Activated T-helper 1 cell treated with anti-CD3 and anti-CD28 coated beads, Interleukin-2, amount 50 U/mL, for 16 hours (primary cell): ENCODE measurements at regions not wholly inside any gene's neighbourhood (a gene's known extent, or its start where the extent isn't known, plus 50 kb on each side); places are given as distances from the start of the nearest gene placed in this dataset.
A peak's percentile ranks its signal among the peaks of the same experiment; 100 is the strongest.

Experiments used
- DNase-seq, 2 donors: peaks; one replicate each; pipeline ENCODE4 v3.0.0-alpha.2; 2020; ENCODE audit warnings: low read depth in 1 of 2, low spot score in 1 of 2

DNA sequence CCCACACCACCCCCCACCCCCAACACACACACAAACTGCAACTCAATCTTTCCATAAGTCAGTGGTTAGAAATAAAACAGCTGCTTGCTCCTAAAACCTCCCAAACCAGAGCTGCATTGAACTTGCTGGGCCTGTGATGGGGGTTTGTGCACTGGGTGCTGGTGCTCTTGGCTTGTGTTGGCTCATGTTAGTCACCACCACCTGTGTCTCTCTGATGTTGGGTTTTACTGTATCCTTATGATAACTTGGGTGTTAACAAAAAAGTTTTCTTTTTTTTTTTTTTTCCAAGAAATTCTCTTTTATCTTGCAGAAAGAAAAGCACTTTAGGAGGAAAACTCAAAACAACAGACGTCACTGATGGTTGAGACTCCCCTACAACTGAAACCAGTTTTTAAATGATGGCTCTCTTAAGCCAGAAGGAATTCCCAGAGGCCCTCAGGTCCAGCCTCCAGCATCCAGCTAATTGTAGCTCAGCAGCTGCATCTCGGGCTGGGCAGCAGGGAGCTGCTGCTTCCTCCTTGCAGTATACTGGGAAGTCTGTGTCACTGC lies 79.9 kb upstream of the DRD2 start:
- no peak for DNase-seq

DNA sequence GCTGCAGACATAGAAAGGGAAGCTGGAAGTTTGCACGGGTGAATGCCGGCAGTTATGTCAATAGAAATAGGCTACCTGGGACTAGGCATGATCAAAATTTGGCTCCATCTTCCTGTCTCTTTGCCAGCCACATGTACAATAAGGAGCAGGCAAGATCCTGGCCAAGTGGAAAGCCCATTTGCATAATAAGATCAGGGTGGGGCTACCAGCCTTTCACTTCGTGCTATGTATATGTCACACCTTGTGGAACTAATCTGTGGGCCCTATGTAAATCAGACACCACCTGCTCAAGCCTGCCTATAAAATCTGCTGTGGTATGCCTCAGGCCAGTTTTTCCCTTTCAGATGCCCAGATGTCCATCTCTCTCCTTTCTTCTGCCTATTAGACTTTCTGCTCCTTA lies 79.3 kb upstream of the DRD2 start:
- no peak for DNase-seq

DNA sequence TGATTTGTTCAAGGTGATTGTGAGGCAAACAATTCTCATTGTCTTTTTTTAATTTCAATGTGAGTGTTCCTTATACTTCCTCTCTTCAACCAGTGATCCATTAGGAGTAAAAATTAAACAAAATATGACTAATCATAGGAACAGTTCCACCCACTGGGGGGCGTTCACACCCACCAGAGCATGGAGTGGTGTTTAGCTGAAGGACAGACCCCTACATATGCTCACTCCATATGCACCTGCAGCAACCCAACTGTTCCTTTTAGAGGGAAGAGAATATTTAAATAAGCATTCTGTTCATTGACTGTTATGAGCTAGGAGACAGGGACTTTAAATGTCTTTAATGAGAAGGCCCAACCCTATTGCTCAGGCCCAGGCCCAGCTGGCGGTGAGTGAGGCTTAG lies 78.7 kb upstream of the DRD2 start:
- DNase-seq, result no peak

DNA sequence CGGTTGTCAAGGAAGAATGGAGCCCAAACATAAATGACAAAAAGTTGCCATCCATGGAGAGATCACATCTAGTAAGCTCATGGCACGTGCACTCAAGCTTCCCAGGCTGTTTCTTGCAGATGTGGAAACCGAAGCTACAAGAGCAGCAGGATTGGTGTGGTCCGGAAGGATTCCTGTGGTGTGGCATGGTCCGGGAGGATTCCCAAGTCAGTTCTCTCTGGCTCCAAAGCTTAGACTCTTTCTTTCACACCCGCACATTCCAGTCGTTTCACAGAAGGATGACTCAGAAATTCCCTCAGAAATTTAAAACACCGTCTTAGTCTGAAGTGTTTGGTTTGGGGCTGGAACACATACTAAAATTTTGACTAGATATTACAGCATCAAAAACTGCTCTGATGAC lies 78.0 kb upstream of the DRD2 start:
- no peak for DNase-seq

DNA sequence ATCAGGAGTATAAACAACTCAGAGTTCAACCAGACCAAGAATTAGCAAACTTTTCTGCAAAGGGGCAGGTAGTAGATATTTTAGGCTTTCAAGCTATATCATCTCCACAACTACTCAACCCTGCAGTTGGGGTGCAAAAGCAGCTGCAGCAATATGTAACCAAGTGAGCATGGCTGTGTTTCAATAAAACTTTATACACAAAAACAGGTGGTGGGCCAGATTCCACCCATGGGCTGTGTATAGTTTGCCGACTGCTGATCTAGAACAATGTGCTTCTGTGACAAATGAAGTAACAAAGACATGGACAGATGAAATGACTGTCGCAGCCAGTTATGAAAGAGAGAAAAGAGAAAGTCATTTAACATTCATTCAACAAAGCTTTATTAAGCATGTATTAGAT lies 77.1 kb upstream of the DRD2 start:
- no peak for DNase-seq

DNA sequence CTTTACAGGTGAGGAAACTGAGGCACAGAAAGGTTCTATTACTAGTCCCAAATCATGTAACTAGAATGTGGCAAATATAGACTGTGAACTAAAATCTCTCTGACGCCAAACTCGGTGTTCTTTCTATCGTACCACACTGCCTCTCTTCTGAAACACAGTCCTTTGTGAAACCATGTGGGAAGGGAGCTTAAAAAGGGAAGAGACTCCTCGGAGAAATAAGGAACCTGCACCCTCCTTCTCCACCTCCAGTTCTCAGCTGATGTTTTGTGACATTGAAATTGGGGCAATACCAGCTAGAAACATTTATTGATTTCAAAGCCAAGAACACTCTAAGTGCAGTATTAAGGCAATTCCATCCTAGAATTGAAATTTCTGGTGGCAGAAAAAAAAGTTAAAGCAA lies 76.4 kb upstream of the DRD2 start:
- no peak for DNase-seq

DNA sequence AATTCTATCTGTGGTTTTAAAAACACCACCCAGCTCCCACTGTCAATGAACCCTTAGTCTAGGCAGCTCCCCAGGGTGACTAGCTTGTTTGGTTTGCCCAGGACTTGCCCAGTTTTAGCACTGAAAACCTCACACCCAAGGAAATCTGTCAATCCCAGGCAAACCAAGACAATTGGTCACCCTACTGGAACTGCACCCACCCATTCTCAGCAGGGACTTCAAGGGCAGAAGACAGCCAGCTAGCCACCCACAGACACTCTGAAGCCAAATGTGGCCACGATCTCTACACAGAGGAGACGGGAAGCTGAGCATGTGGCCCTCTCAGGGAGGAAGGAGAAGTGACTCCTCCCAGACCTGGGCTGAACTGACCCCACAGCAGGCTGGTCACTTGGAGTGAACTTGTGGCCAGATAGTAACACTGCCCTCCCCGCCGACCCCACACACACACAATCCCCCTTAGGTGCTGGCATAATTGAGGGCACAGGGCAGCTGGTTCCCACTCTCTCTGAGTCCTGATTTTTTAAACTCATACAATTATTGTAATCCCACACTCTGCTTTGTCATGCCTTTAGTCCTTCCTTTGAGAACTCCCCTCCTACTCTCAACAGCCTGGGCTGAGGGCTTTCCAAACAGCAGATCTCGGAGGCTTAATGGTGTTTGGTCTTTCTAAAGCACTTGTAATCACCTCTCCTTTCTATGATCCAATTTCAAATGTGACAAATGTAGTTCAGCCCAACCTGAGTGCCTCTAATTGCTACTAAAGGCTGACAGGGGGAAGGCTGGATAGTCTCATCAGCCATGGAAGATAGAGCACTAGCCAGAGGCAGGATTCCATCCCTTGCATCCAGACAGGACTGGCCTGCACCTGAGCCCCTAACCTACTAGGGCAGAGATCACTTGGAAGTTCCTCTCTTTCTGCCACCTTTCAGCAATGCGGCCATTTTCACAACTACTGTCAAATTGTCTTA lies 74.7 kb upstream of the DRD2 start:
- DNase-seq, result no peak

DNA sequence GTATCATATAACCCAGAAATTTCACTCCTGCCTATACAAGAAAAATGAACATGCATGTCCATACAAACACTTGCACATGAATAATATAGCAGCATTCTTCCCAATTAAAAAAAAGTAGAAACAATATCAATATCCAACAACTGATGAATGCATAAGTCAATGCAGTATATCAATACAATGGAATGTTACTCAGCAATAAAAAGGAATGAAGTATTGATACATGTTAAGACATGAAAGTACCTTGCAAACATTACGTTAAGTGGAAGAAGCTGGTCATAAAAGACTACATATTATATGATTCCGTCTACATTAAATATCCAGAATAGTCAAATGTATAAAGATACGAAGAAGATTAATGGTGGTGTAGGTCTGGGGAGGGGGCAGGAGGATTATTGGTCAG lies 73.9 kb upstream of the DRD2 start:
- DNase-seq, result no peak

DNA sequence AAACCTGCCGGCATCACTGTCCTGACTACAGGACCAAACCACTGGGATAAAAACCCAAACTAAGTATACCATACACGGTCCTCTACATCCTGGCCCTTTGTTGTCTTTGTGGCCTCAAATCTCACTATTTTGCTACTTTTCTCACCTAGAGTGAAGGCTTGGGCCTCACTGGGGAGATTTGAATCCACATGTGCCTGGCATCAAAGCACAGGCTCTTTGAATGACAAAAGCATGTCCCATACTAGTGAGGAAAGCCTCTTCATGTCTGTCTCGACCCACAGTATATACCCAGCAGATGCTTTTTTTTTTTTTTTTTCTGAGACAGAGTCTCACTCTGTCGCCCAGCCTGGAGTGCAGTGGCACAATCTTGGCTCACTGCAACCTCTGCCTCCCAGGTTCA lies 72.5 kb upstream of the DRD2 start:
- DNase-seq, result no peak

DNA sequence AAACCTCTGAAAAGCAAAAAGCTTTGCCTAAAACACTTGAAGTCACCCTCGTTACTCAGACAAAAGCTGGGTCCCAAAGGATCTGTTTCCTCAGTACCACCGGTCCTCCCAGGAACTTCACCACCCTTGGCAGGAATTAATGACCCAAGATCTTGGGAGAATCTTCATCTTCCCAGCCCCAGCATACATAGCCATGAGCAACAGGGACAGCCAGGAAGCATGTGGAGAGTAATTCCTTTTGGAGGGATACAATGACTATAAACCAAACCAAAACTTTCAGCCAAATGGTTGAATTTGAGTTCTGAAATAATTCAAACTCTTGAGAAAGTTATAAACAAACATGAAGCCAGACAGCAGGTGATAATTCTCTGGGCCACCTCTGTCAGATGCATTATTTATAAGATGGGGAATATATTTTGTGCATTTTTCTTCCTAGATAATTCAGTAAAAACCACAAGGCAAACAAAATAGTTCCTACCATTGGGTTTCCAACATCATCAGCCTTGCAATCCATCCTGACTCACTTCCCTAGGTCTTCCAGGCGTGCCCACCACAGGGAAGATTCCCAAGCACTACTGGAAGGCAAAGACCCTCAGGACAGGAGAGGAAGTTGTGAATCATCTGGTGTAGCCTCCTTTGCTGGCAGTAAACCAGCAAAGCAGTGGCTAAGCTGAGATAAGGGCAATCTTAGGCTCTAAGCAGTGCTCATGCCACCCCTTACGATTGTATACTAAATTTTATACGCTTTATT lies 71.7 kb upstream of the DRD2 start:
- DNase-seq, result no peak

DNA sequence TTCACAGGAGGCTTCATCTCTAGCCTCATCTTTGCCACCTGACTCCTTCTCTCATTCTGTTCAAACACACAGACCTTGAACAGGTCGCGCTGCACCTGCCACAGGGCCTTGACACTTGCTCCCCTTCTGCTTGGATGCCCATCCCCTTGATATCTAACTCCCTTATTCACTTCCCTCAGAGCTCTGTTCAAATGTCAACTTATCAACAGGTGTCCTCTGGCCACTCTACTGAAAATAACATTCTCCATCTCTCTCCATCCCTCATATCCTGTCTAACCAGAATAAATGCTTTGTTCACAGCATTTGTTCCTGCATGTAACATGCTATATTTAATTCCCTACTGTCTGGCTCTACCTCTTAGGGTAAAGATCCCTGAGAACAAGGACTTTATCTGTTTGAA lies 67.2 kb upstream of the DRD2 start:
- no peak for DNase-seq

DNA sequence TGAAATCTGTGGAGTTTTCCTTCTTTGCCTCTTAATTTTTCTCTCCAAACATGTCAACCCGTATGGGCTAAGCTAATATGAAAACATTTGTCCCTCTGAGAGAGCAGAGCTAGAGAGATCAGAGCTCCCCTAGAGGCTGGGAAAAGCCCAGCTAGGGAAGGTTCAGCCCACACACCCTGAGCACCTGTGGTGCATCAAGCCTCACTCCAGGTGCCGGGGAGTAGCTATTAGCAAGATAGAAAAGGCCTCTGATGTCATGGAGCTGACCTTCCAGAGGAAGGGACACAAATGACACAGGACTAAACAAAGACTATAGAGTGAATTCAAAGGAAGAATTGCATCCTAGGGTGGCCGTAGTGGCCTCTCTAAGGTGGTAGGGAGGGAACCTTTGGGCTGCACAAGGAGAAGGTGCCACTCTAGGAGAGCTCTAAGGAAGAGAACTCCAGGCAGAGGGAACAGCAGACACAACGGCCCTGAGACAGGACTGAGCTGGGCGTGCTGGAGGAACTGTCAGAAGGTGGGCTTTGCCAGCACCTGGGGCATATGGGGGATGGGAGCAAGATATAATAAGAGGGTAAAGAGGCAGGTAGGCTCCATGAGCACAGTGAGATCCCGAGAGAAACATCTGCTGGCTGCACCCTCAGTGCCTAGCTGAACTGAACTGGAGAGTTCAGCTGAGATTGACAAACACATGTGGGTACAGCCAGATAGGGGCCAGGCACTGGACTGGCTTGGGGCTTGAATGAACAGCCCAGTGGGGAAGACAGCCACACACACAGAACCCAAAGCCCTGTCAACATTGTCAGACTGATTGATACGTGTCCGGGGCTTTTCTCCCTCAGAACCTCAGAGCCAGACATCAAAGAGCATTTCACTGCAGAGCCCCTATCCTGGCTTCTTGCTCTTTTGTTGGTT lies 65.5 kb upstream of the DRD2 start:
- DNase-seq, result no peak

DNA sequence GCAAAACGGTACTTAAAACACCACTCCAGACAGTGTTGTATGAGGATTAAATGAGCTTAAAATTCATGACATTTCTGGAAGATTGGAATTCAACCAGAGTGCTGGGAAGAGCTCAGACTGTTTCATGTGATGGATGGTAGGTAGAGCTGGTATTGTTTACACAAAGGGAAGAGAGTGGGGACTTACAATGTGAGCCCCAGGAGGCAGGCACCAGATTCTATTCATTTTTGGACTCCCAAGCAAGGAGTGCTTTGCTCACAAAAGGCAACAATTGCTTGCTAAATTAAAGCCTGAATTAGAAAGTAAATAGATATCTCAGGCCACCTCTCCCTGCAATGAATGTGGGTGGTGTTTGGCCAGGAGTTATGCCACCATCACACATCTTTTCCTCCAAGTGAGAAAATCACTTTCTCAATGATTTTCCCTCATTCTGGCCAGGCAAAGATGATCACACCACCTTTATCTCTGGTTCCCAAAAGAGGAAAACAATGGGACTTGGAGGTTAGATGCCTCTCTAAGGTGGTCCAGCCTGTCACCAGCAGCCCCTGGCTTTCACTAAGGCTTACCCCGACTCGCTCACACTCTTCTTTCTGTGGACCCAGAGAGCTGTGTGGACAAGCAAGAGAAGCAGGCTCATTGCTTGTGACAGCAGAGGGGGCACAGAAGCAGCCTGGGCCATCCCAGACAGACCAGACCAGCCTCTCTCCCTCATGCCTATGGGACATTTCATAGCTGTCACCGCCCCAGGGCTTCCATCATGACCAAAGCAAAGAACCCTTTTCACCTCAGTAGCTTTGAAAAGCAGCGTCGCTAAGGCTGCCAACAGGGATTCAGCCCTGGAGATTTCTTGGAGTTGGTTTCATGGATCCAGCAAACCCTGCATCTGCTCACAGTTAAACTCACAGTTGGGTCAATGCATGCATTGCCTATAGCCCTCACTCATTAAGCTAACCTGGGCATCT lies 63.5 kb upstream of the DRD2 start:
- DNase-seq, result no peak

DNA sequence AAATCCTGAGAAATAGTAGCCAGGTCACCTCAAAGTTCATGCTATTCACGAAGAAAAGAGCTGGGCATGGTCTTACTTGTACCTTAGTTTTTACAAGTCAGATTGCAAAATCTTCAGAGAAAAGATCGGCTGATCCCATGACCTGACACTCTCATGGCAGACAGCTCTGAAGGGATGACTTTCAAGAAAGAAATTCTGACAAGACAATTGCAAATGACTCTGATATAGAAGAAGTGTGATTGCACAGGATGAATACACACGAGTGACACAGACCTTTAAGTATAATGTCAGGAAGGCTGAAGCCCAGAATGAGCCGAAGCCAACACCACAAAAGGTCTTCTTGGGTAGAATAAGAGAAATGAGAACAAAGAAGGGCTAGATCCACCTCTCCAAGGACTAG lies 59.4 kb upstream of the DRD2 start:
- no peak for DNase-seq

DNA sequence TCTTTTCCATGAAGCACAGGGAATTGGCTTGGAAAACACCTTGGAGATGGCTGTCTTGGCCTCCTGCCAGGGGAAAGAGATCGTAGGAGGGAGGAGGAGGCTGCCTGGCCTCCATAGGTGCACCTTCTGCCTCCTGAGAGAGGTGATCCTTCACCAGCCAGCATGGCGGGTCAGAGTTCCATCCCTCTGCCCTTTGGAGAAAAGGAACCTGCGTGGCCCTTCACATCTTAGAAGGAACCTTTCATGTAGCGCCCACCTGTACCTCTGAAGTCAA lies 58.2 kb upstream of the DRD2 start:
- DNase-seq, result no peak

DNA sequence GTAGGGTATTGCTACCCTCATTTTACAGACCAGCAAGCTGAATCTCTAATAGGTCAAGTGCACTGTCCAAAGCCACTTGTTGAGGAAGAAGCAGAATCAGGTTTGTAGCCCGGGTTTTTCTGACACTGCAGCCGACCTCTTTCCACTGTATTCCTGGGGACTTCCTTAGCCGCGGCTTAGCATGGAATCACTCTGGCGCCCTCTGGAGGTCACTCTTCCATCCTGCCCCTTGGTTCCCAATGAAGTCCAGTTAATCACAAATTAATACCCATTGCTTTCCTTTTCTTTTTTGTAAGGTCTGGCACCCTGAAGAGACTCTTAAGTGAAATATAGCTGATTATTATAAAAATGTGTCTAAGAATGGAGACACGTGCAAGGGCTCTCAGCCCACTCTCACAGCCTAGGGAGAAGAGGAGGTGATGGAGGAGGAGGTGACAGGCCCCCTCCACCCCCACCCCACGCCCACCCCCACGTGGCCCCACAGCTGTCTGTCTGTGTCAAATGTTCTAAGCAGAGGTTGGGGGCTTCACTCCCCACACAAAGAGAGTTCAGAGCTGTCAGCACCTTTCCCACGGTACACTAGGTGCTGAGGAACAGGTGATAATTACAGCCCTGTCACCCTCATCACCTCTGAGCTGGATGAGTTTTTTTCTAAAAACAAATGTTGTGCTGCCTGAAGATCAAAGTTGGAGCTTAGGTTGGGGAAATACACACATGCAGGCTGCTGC lies 57.7 kb upstream of the DRD2 start:
- DNase-seq, result peak; percentile 7 to 36

DNA sequence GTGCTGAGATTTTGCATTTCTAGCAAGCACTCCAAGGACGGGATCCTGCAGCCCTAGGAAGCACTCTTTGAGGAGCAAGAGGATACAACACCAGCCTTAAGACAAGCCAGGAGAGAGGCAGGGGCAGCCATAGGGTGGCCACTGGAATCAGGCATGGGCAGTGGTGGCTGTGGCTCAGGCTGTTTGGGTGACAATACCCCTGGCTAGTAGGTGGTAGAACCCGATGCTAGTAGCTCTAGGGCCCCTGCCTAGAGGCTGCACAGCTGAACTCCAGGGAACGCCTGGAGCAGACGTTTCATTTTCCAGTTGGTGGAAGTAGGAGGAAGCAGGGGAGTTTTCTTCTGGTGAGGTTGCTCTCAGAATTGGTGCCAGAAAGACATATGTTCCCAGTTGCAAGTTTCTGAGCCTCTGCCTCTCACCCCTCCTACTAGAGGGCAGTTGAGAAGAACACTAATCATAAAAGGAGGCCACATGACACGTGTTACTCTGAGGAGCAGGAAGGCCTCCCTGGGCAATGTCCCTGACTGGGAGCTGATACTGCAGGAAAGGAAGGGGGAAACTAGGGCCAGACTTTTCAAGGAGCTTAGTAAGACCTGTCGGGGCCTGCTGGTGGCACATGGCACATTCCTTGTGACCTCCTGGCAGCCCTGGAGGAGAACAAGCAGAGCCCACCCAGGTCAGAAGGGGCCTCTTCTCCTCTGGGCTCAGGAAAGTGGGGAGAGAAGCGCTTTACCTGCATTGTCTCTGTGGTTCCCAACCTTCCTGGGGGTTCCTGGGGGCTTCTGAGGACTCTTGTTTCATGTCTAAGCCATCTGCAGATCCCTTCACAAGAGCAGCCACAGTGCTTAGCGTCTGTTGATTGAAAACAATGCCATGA lies 56.6 kb upstream of the DRD2 start:
- DNase-seq, result no peak

DNA sequence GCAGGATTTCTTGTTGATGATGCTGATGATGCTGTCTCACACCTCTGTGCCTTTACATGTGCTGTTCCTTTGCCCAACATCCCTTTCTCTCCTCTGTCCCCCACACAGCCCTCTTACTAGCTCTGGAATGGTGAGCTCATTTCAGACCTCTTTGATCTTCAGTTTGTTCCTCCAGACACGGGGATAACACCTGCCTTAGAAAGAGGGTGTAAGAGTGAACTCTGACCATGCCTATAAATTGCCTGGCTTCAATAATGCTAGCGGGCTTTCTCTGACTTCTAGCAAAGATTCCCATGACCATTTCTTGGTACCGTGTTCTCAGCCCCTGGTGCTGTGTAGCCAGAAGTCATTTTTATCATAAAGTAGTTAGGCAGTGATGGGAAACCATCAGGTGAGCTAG lies 55.9 kb upstream of the DRD2 start:
- no peak for DNase-seq

DNA sequence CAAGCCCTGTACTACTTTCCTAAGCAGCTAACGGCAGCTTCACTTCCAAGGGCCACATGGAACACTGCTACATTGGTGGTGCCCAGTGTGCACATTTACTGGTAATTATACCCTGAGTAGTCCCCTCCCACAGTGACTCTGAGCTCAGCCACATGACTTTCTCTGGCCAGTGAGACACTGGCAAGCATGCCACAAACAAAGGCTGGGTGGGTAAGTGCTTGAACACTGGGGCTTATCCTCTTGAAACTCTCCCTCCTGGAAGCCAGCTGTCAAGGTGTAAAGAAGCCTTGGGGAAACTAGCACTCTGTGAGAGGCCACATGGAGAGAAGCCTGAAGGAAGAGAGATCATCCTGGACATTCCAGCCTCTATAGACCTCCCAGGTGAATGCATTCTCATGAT lies 54.4 kb upstream of the DRD2 start:
- no peak for DNase-seq
